ENCODE measurements at regions not wholly inside any gene's neighbourhood (a gene's known extent, or its start where the extent isn't known, plus 50 kb on each side); places are given as distances from the start of the nearest gene placed in this dataset.

- no TSS peak for BruUV-seq (replicated peaks)
- WGBS (ENCODE audit: insufficient coverage, low coverage, missing lambda C conversion rate), result 0% methylated on average over 1 of the region's 1 CpG
- no peaks in the 10 kb centered on the region; the same call in 1 of the 2 replicates for H3K9me3 ChIP-seq (replicated peaks; ENCODE audit: control insufficient read depth, insufficient read depth, low read depth, low read length)
- no peak overlapping the region for H3K9ac ChIP-seq (ENCODE audit: insufficient read depth in 1 of 2, low read depth in 2 of 2, low read length in 2 of 2)
- TF ChIP-seq NFIX (CRISPR knock-in tag; IDR thresholded peaks at IDR 0.05; ENCODE audit: low read depth), result no peak
- no peak for TF ChIP-seq E2F8 (IDR thresholded peaks at IDR 0.05; ENCODE audit: low read depth, partially characterized antibody)
- H3K27me3 ChIP-seq (ENCODE audit: control insufficient read depth in 2 of 2, insufficient read depth in 2 of 2, low read length in 2 of 2), result no peaks in the 10 kb centered on the region
- no peak overlapping the region for H2AFZ ChIP-seq (ENCODE audit: low read depth, low read length)
- H4K20me1 ChIP-seq (replicated peaks; ENCODE audit: control insufficient read depth, insufficient read depth, low read length), result no peaks in the 10 kb centered on the region
- H3K4me3 ChIP-seq, result no peak overlapping the region
- H3K4me2 ChIP-seq (ENCODE audit: insufficient read depth, low read length), result no peak overlapping the region
- no peaks in the 10 kb centered on the region for H3K9me1 ChIP-seq (ENCODE audit: control insufficient read depth, insufficient read depth, low read length)
- no peaks in the 10 kb centered on the region for H3K36me3 ChIP-seq (ENCODE audit: control insufficient read depth, insufficient read depth, low read length)
- no peak for FAIRE-seq
- no peak overlapping the region for H3K27ac ChIP-seq (ENCODE audit: extremely low read depth, low read depth, low read length)
- no peaks in the 10 kb centered on the region for H3K4me1 ChIP-seq (replicated peaks in 1 of 2; ENCODE audit: control insufficient read depth in 2 of 2, insufficient read depth in 2 of 2, low read length in 2 of 2)
- no peaks in the 10 kb centered on the region for H3K79me2 ChIP-seq (ENCODE audit: control insufficient read depth, insufficient read depth, low read length)
- in situ Hi-C loops (cut with MboI) (no loop called here), intact Hi-C loops (cut with micrococcal nuclease) (no loop called here)
- no peak for DNase-seq (ENCODE audit: extremely low read depth in 1 of 4, low spot score in 3 of 4)
- POLR2A ChIA-PET, result no interaction called here
- CTCF ChIA-PET (ENCODE audit: low intra/inter-chr PET ratio), result no interaction called here
- ATAC-seq, result no peak
Measured at GRCh38 chr12:85457016-85457415, 177.0 kb downstream of the ALX1 start.

GRCh38 chr12:85461127-85461526 lies 181.1 kb downstream of the ALX1 start:
- no peaks in the 10 kb centered on the region for H4K20me1 ChIP-seq (replicated peaks; ENCODE audit: control insufficient read depth, insufficient read depth, low read length)
- no peak overlapping the region for H3K4me2 ChIP-seq (ENCODE audit: insufficient read depth, low read length)
- intact Hi-C loops (cut with micrococcal nuclease), result loop anchor here (10.0 kb wide), 1 partner anchor 414 kb away; the partner anchor contains the start of gene NTS
- CTCF ChIA-PET (ENCODE audit: low intra/inter-chr PET ratio), result no interaction called here
- no peak overlapping the region for H3K9ac ChIP-seq (ENCODE audit: insufficient read depth in 1 of 2, low read depth in 2 of 2, low read length in 2 of 2)
- no peaks in the 10 kb centered on the region; the same call in 1 of the 2 replicates for H3K9me3 ChIP-seq (replicated peaks; ENCODE audit: control insufficient read depth, insufficient read depth, low read depth, low read length)
- FAIRE-seq, result no peak
- no peaks in the 10 kb centered on the region for H3K9me1 ChIP-seq (ENCODE audit: control insufficient read depth, insufficient read depth, low read length)
- no peak overlapping the region for H2AFZ ChIP-seq (ENCODE audit: low read depth, low read length)
- ATAC-seq, result no peak
- DNase-seq (ENCODE audit: extremely low read depth in 1 of 4, low spot score in 3 of 4), result no peak
- H3K4me1 ChIP-seq (replicated peaks in 1 of 2; ENCODE audit: control insufficient read depth in 2 of 2, insufficient read depth in 2 of 2, low read length in 2 of 2), result no peaks in the 10 kb centered on the region
- in situ Hi-C loops (cut with MboI), result no loop called here
- no peak overlapping the region for H3K27ac ChIP-seq (ENCODE audit: extremely low read depth, low read depth, low read length)
- H3K36me3 ChIP-seq (ENCODE audit: control insufficient read depth, insufficient read depth, low read length), result no peaks in the 10 kb centered on the region
- 0% methylated on average over 4 of the region's 4 CpGs for WGBS (ENCODE audit: insufficient coverage, low coverage, missing lambda C conversion rate)
- POLR2A ChIA-PET, result no interaction called here
- no TSS peak for BruUV-seq (replicated peaks)
- no peaks in the 10 kb centered on the region for H3K79me2 ChIP-seq (ENCODE audit: control insufficient read depth, insufficient read depth, low read length)
- H3K27me3 ChIP-seq (ENCODE audit: control insufficient read depth in 2 of 2, insufficient read depth in 2 of 2, low read length in 2 of 2), result no peaks in the 10 kb centered on the region
- H3K4me3 ChIP-seq, result no peak overlapping the region
- no peak for TF ChIP-seq CHCHD3 (CRISPR knock-in tag; IDR thresholded peaks at IDR 0.05)
- no peak for TF ChIP-seq NFE2 (IDR thresholded peaks at IDR 0.05; ENCODE audit: low read depth)
- no peak for TF ChIP-seq ZNF316 (IDR thresholded peaks at IDR 0.05)
- TF ChIP-seq NR3C1 (CRISPR knock-in tag; IDR thresholded peaks at IDR 0.05), result no peak
- TF ChIP-seq CBX8 (IDR thresholded peaks at IDR 0.05; ENCODE audit: borderline replicate concordance, extremely low read depth, low read depth, low read length, poor library complexity, severe bottlenecking), result no peak
- TF ChIP-seq SMC3 (conservative IDR thresholded peaks at IDR 0.05; ENCODE audit: insufficient read depth, low read depth, low read length), result no peak
- no peak for TF ChIP-seq TAF15 (IDR thresholded peaks at IDR 0.05; ENCODE audit: low read depth, low read length)
- TF ChIP-seq MAZ (CRISPR knock-in tag; conservative IDR thresholded peaks at IDR 0.05 in 1 of 2, IDR thresholded peaks at IDR 0.05 in 1 of 2), result no peak

Data from K562 (cell line).